Brain pericyte (primary cell): ENCODE measurements at regions not wholly inside any gene's neighbourhood (a gene's known extent, or its start where the extent isn't known, plus 50 kb on each side); places are given as distances from the start of the nearest gene placed in this dataset.

Experiments used
- DNase-seq: peaks from one replicate; pipeline ENCODE4 v3.0.0-alpha.2; 2012; ENCODE audit warnings: low read depth, low spot score

GRCh38 chr3:94258851-94259250 lies 196.0 kb downstream of the NSUN3 start:
- DNase-seq = no peak

- DNase-seq = no peak
Observed at GRCh38 chr3:94259291-94259690, 196.4 kb downstream of the NSUN3 start.

GRCh38 chr3:94269763-94270162 lies 206.9 kb downstream of the NSUN3 start:
- no peak for DNase-seq

GRCh38 chr3:94272016-94272415 lies 209.2 kb downstream of the NSUN3 start:
- no peak for DNase-seq

GRCh38 chr3:94280958-94281357 lies 218.1 kb downstream of the NSUN3 start:
- no peak for DNase-seq

GRCh38 chr3:94285872-94286271 lies 223.0 kb downstream of the NSUN3 start:
- no peak for DNase-seq

- DNase-seq = no peak
Observed at GRCh38 chr3:94291686-94292085, 228.8 kb downstream of the NSUN3 start.

GRCh38 chr3:94292151-94292550 lies 229.3 kb downstream of the NSUN3 start:
- DNase-seq = no peak

- no peak for DNase-seq
Observed at GRCh38 chr3:94293793-94294195, 230.9 kb downstream of the NSUN3 start.

GRCh38 chr3:94294806-94295205 lies 231.9 kb downstream of the NSUN3 start:
- no peak for DNase-seq

GRCh38 chr3:94299716-94300115 lies 236.9 kb downstream of the NSUN3 start:
- DNase-seq = no peak

- no peak for DNase-seq
Observed at GRCh38 chr3:94301366-94301765, 238.5 kb downstream of the NSUN3 start.

- DNase-seq = no peak
Observed at GRCh38 chr3:94303266-94303665, 240.4 kb downstream of the NSUN3 start.

- no peak for DNase-seq
Observed at GRCh38 chr3:94303897-94304296, 241.0 kb downstream of the NSUN3 start.

GRCh38 chr3:94304954-94305353 lies 242.1 kb downstream of the NSUN3 start:
- DNase-seq = no peak

GRCh38 chr3:94305835-94306611 lies 243.2 kb downstream of the NSUN3 start:
- no peak for DNase-seq

GRCh38 chr3:94307588-94307987 lies 244.7 kb downstream of the NSUN3 start:
- DNase-seq = no peak

- no peak for DNase-seq
Observed at GRCh38 chr3:94308767-94309166, 245.9 kb downstream of the NSUN3 start.

GRCh38 chr3:94310341-94311135 lies 247.7 kb downstream of the NSUN3 start:
- DNase-seq = no peak

GRCh38 chr3:94311651-94312050 lies 248.8 kb downstream of the NSUN3 start:
- no peak for DNase-seq

- DNase-seq = no peak
Observed at GRCh38 chr3:94314218-94314883, 251.5 kb downstream of the NSUN3 start.

- no peak for DNase-seq
Observed at GRCh38 chr3:94317017-94317416, 254.2 kb downstream of the NSUN3 start.
